ENCODE measurements at regions not wholly inside any gene's neighbourhood (a gene's known extent, or its start where the extent isn't known, plus 50 kb on each side); places are given as distances from the start of the nearest gene placed in this dataset.
"Not testable (repeated sequence)": the region's sequence is repeated elsewhere in the genome, so short reads cannot be mapped to it uniquely, and the experiment has no call there.

DNA sequence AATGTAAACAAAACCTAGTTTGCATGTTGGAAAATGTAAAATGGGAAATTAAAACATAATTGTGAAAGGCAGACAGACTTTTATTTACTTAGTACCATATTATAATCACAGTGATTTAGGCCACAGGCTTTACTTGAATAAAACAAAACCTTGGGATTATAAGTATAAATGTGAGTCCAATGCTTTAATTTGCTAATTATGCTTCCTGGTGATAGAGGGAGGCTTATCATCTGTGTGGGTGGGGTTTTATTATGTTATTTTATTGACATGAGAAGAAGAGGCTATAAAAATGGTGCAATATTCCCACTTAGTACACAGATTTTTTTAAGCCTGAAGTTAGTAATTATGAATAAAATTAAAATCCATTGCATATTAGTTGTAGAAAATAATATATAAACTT is 248.3 kb upstream of the TBL1XR1 start:
- Histone ChIP-seq H3K36me3 (ENCODE audit: control insufficient read depth in 3 of 3, insufficient read depth in 3 of 3, low read length in 3 of 3) (no peaks in the 10 kb centered on the region), H3K27ac (ENCODE audit: low read depth, low read length) (no peak overlapping the region), H3K4me1 (ENCODE audit: control insufficient read depth in 3 of 3, insufficient read depth in 3 of 3, low read length in 3 of 3) (peaks cover 0 to 4% (median 0%) of the 10 kb centered on the region in 3 donors), H3K9ac (ENCODE audit: low read depth in 1 of 3, low read length in 3 of 3) (no peak overlapping the region), H3K4me3 (ENCODE audit: low read length in 3 of 3) (no peak overlapping the region), H3K9me3 (ENCODE audit: control insufficient read depth in 3 of 3, low read length in 3 of 3) (no peaks in the 10 kb centered on the region), H3K27me3 (ENCODE audit: control insufficient read depth in 3 of 3, insufficient read depth in 3 of 3, low read length in 3 of 3) (no peaks in the 10 kb centered on the region)

DNA sequence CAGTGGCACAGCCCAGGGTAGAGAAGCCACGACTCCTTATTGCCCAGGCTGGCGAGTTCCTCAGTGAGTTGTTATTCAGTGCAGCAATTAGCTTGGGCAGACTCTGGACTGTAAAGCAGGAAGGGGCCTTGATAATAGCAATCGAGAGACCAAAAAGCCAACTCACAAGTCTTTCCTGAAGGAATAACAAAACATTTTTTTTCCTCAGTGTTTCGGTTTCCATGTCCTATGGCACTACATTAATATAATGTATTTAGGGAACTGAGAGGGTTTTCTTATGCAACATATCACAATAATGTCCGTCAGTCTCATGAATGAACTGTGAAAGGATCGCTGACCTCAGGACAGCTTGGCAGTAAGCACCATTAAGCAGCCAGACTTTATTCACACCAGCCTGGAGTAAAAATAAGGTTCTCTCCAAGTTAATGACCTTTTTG is 248.9 kb upstream of the TBL1XR1 start:
- Histone ChIP-seq H3K4me1 (ENCODE audit: control insufficient read depth in 3 of 3, insufficient read depth in 3 of 3, low read length in 3 of 3) (peaks cover 0 to 4% (median 0%) of the 10 kb centered on the region in 3 donors), H3K27ac (ENCODE audit: low read depth, low read length) (no peak overlapping the region), H3K27me3 (ENCODE audit: control insufficient read depth in 3 of 3, insufficient read depth in 3 of 3, low read length in 3 of 3) (no peaks in the 10 kb centered on the region), H3K4me3 (ENCODE audit: low read length in 3 of 3) (no peak overlapping the region), H3K9ac (ENCODE audit: low read depth in 1 of 3, low read length in 3 of 3) (no peak overlapping the region), H3K36me3 (ENCODE audit: control insufficient read depth in 3 of 3, insufficient read depth in 3 of 3, low read length in 3 of 3) (no peaks in the 10 kb centered on the region), H3K9me3 (ENCODE audit: control insufficient read depth in 3 of 3, low read length in 3 of 3) (no peaks in the 10 kb centered on the region)

DNA sequence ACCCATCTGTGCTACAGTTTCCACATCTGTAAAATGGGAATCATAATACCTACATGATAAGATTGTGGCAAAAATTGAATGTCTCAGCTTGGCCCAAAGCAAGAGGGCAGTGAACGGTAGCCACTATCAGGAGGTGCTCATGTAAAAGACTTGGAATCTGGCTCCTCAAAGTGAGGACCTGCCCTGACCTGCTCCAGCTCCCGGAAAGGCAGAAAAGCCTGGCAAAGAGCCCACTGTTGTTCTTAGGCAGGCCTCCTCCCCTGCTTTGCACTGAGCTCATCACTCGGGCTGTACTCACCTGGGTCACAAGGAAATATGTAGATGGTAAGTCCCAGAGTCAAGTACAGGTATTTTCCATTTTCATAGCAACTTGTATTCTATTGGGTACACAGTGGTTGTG is 250.7 kb upstream of the TBL1XR1 start:
- Histone ChIP-seq H3K4me3 (ENCODE audit: low read length in 3 of 3) (no peak overlapping the region), H3K36me3 (ENCODE audit: control insufficient read depth in 3 of 3, insufficient read depth in 3 of 3, low read length in 3 of 3) (no peaks in the 10 kb centered on the region), H3K27ac (ENCODE audit: low read depth, low read length) (no peak overlapping the region), H3K27me3 (ENCODE audit: control insufficient read depth in 3 of 3, insufficient read depth in 3 of 3, low read length in 3 of 3) (no peaks in the 10 kb centered on the region), H3K9me3 (ENCODE audit: control insufficient read depth in 3 of 3, low read length in 3 of 3) (no peaks in the 10 kb centered on the region), H3K4me1 (ENCODE audit: control insufficient read depth in 3 of 3, insufficient read depth in 3 of 3, low read length in 3 of 3) (peaks cover 0 to 4% (median 2%) of the 10 kb centered on the region in 3 donors), H3K9ac (ENCODE audit: low read depth in 1 of 3, low read length in 3 of 3) (no peak overlapping the region)

DNA sequence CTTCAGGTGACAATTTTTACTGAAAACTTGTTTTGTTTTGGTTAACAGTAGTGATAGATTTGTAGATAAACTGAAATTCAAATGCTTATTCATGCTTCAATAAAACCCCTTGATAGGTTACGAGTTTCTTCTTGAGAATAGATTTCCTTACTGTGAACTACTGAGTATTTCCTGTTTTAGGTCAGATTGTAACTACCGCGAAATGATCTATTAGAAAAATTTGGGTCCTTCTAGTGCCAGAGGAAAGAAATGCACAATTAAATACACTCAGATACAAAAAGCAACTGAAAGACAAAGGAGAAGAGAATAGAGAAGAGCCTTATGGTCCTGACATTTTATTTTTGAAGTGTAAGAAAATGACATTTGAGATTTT is 251.7 kb upstream of the TBL1XR1 start:
- Histone ChIP-seq H3K27ac (ENCODE audit: low read depth, low read length) (no peak overlapping the region), H3K9me3 (ENCODE audit: control insufficient read depth in 3 of 3, low read length in 3 of 3) (no peaks in the 10 kb centered on the region)

DNA sequence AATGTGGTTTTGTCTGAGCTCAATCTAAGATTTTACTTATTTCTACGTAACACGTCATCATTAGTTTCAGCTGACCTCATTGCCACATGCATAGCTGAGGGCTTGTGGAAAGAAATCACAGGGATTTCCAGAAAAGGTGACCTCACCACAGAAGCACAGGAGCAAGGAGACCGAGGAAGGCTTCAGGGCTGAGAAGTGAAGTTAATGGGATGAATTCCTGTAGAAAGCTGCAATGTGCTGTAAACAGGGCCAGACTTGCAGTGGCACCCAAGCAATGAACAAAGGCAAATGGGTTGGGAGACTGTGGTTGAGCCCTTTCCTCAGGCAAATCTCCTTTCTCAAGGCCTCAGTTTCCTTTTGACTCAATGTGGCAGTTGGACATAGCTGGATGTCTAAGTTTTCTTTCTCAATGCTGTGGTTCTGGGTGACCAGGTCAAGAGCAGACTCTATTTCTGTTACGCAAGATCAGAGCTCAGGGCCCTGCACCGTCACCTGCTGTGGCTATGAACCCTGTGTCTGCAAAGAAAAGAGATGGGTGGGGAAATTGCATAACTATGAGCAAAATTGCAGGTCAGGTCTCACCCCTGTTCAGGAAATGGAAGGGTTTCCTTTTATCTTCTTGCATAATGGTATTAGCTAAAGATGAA is 252.2 kb upstream of the TBL1XR1 start:
- Histone ChIP-seq H3K36me3 (ENCODE audit: control insufficient read depth in 3 of 3, insufficient read depth in 3 of 3, low read length in 3 of 3) (no peaks in the 10 kb centered on the region), H3K4me1 (ENCODE audit: control insufficient read depth in 3 of 3, insufficient read depth in 3 of 3, low read length in 3 of 3) (peaks cover 0 to 2% (median 0%) of the 10 kb centered on the region in 3 donors), H3K4me3 (ENCODE audit: low read length in 3 of 3) (no peak overlapping the region), H3K27me3 (ENCODE audit: control insufficient read depth in 3 of 3, insufficient read depth in 3 of 3, low read length in 3 of 3) (no peaks in the 10 kb centered on the region), H3K9me3 (ENCODE audit: control insufficient read depth in 3 of 3, low read length in 3 of 3) (no peaks in the 10 kb centered on the region), H3K27ac (ENCODE audit: low read depth, low read length) (no peak overlapping the region), H3K9ac (ENCODE audit: low read depth in 1 of 3, low read length in 3 of 3) (no peak overlapping the region)

More for the DNA sequence above, 251.7 kb upstream of the TBL1XR1 start:
- no peaks in the 10 kb centered on the region for H3K27me3 ChIP-seq (ENCODE audit: control insufficient read depth in 3 of 3, insufficient read depth in 3 of 3, low read length in 3 of 3)
- no peak overlapping the region for H3K4me3 ChIP-seq (ENCODE audit: low read length in 3 of 3)
- H3K4me1 ChIP-seq (ENCODE audit: control insufficient read depth in 3 of 3, insufficient read depth in 3 of 3, low read length in 3 of 3), result peaks cover 0 to 2% (median 0%) of the 10 kb centered on the region in 3 donors
- no peaks in the 10 kb centered on the region for H3K36me3 ChIP-seq (ENCODE audit: control insufficient read depth in 3 of 3, insufficient read depth in 3 of 3, low read length in 3 of 3)
- H3K9ac ChIP-seq (ENCODE audit: low read depth in 1 of 3, low read length in 3 of 3), result no peak overlapping the region

DNA sequence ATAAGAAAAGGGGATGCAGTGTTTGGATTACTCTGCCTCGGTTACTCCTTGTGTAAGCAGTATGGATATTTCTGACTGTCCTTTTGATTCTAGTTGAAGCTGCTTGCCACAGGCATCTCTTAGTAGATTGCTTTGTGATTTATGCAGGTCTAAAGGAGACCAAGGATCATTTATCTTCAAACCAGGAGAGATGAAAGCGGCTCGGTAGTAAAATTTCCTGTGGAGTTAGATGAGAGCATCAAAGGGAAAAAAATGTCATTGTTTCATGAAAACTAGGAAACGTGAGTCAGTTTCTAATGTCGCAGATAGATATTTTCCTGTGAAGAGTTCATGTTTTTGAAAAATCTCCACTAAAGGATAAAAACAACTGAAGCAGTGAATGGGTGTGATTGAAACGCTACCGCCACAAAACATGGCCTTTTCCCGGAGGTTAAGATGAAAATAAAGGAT is 254.0 kb upstream of the TBL1XR1 start:
- H3K36me3 ChIP-seq (ENCODE audit: control insufficient read depth in 3 of 3, insufficient read depth in 3 of 3, low read length in 3 of 3), result no peaks in the 10 kb centered on the region
- no peak overlapping the region for H3K27ac ChIP-seq (ENCODE audit: low read depth, low read length)
- H3K27me3 ChIP-seq (ENCODE audit: control insufficient read depth in 3 of 3, insufficient read depth in 3 of 3, low read length in 3 of 3), result no peaks in the 10 kb centered on the region
- H3K4me3 ChIP-seq (ENCODE audit: low read length in 3 of 3), result no peak overlapping the region
- peaks cover 0 to 2% (median 0%) of the 10 kb centered on the region in 3 donors for H3K4me1 ChIP-seq (ENCODE audit: control insufficient read depth in 3 of 3, insufficient read depth in 3 of 3, low read length in 3 of 3)
- no peak overlapping the region for H3K9ac ChIP-seq (ENCODE audit: low read depth in 1 of 3, low read length in 3 of 3)
- H3K9me3 ChIP-seq (ENCODE audit: control insufficient read depth in 3 of 3, low read length in 3 of 3), result no peaks in the 10 kb centered on the region

DNA sequence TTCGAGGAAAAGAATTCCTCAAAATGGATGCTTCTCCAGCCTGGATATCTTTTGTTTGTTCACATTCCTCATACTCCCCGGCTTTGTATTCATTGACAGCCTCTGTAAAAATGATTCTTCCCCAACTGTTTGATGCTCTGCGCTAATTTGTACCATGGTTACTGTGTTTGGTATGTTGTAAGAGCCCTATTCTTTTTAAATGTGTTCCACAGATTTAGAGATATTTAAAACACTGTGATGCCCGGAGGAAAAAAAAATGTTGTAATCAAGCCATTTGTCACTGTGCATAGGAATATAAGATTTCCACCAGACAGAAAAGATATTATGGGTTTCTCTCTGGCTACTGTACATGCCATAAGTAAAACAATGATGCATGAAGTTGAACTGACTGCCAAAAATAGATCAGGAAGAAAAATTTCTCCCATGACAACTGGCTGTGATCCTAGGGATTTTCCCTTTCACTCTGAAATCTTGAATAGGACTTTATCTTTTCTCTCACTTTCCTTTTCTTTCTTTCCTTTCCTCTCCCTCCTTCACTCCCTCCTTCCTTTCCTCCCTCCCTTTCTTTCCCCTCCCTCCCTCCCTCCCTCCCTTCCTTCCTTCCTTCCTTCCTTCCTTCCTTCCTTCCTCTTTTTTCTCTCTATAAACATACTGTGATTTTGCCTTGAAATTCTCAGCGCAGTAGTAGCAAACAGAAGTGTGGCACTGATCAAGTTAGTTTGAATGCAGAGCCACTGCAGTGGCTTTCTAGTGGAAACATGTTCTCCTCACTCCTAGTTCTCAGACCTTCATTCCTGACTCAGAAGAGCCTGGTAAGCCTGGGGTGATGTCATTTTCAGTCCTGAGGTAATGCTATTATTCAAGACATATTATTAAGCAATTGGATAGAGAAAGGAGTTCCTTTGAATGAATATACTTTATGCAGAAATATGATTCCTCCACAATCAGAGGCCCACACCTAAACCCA is 254.9 kb upstream of the TBL1XR1 start:
- H3K9me3 ChIP-seq (ENCODE audit: control insufficient read depth in 3 of 3, low read length in 3 of 3), result no peaks in the 10 kb centered on the region
- H3K27me3 ChIP-seq (ENCODE audit: control insufficient read depth in 3 of 3, insufficient read depth in 3 of 3, low read length in 3 of 3), result no peaks in the 10 kb centered on the region
- peaks cover 0 to 2% (median 0%) of the 10 kb centered on the region in 3 donors for H3K4me1 ChIP-seq (ENCODE audit: control insufficient read depth in 3 of 3, insufficient read depth in 3 of 3, low read length in 3 of 3)
- H3K27ac ChIP-seq (ENCODE audit: low read depth, low read length), result no peak overlapping the region
- H3K36me3 ChIP-seq (ENCODE audit: control insufficient read depth in 3 of 3, insufficient read depth in 3 of 3, low read length in 3 of 3), result no peaks in the 10 kb centered on the region
- H3K9ac ChIP-seq (ENCODE audit: low read depth in 1 of 3, low read length in 3 of 3), result no peak overlapping the region
- H3K4me3 ChIP-seq (ENCODE audit: low read length in 3 of 3), result no peak overlapping the region

DNA sequence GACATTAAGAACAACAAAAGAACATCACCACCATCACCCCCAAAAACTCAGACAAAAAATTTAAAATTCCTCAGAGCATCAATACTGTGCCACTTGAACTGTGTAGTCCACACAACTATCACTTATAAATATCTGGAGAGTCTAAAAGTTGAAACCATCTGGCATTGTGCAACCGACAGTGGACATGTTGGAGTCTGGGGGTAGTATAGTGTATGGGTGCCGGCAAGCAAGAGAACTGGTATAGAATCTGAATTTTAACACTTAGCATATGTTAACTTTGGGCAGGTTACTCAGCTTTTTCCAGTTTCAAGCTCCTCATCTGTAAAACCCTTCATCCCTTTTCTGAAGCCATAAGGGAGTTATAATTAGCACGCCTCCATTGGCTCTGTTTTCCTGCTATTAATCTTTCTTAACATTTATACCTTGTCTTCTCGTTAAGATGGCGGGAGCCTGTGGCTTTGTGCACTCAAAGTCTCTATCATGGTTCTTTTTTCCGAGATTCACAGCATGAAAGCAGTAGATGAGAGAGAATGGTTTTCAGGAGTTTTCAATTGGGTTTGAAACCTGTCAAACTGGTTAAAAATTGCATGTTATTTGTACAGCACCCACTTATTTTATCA is 255.7 kb upstream of the TBL1XR1 start:
- Histone ChIP-seq H3K36me3 (ENCODE audit: control insufficient read depth in 3 of 3, insufficient read depth in 3 of 3, low read length in 3 of 3) (no peaks in the 10 kb centered on the region), H3K4me3 (ENCODE audit: low read length in 3 of 3) (no peak overlapping the region), H3K9me3 (ENCODE audit: control insufficient read depth in 3 of 3, low read length in 3 of 3) (no peaks in the 10 kb centered on the region), H3K27ac (ENCODE audit: low read depth, low read length) (no peak overlapping the region), H3K27me3 (ENCODE audit: control insufficient read depth in 3 of 3, insufficient read depth in 3 of 3, low read length in 3 of 3) (no peaks in the 10 kb centered on the region), H3K4me1 (ENCODE audit: control insufficient read depth in 3 of 3, insufficient read depth in 3 of 3, low read length in 3 of 3) (peaks cover 0 to 2% (median 0%) of the 10 kb centered on the region in 3 donors), H3K9ac (ENCODE audit: low read depth in 1 of 3, low read length in 3 of 3) (no peak overlapping the region)

DNA sequence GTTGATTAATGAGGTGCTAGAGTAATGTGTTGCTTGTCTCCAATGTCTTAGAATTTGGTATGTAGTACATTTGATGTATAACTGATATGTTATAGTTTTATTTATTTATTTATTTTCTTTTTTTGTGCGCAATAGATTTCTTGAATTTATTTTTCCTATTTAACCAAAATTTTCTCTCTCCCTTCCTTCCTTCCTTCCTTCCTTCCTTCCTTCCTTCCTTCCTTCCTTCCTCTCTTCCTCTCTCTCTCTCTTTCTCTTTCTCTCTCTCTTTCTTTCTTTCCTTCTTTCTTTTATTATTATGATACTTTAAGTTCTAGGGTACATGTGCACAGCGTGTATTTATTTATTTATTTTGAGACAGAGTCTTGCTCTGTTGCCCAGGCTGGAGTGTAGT is 256.2 kb upstream of the TBL1XR1 start:
- Histone ChIP-seq H3K4me1 (ENCODE audit: control insufficient read depth in 3 of 3, insufficient read depth in 3 of 3, low read length in 3 of 3) (peaks cover 0 to 2% (median 0%) of the 10 kb centered on the region in 3 donors), H3K9ac (ENCODE audit: low read depth in 1 of 3, low read length in 3 of 3) (no peak overlapping the region), H3K4me3 (ENCODE audit: low read length in 3 of 3) (no peak overlapping the region), H3K27ac (ENCODE audit: low read depth, low read length) (no peak overlapping the region), H3K9me3 (ENCODE audit: control insufficient read depth in 3 of 3, low read length in 3 of 3) (no peaks in the 10 kb centered on the region), H3K27me3 (ENCODE audit: control insufficient read depth in 3 of 3, insufficient read depth in 3 of 3, low read length in 3 of 3) (no peaks in the 10 kb centered on the region), H3K36me3 (ENCODE audit: control insufficient read depth in 3 of 3, insufficient read depth in 3 of 3, low read length in 3 of 3) (no peaks in the 10 kb centered on the region)

DNA sequence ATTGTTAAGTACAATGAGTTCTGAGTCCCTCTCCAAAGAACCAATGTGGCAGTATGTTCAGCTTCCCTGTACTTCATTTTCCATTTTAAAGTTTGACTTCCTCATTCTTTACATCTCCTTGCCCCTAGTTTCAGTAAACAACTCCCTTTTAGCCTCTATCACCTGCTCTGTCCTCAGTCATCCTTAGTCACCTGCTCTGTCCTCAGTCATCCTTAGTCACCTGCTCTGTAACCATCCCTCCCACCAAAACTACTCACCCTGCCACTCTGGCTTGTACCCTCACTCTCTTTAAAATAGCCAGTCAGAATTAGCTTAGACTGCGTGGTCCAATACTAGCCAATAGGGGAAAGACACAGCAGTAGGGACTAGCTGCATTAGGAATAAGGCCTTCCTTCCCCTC is 259.9 kb upstream of the TBL1XR1 start:
- not testable (repeated sequence) for H3K27me3 ChIP-seq (ENCODE audit: control insufficient read depth in 3 of 3, insufficient read depth in 3 of 3, low read length in 3 of 3); H3K36me3 ChIP-seq (ENCODE audit: control insufficient read depth in 3 of 3, insufficient read depth in 3 of 3, low read length in 3 of 3); H3K27ac ChIP-seq (ENCODE audit: low read depth, low read length); H3K4me1 ChIP-seq (ENCODE audit: control insufficient read depth in 3 of 3, insufficient read depth in 3 of 3, low read length in 3 of 3); H3K9me3 ChIP-seq (ENCODE audit: control insufficient read depth in 3 of 3, low read length in 3 of 3); H3K9ac ChIP-seq (ENCODE audit: low read depth in 1 of 3, low read length in 3 of 3); H3K4me3 ChIP-seq (ENCODE audit: low read length in 3 of 3)

All from skeletal muscle tissue (tissue), 3 donors.